SK-N-MC (cell line): ENCODE measurements at regions not wholly inside any gene's neighbourhood (a gene's known extent, or its start where the extent isn't known, plus 50 kb on each side); places are given as distances from the start of the nearest gene placed in this dataset.

Experiments
- EZH2 ChIP-seq: fragments of 200-600 bp; sonication (generic); IDR thresholded peaks from one replicate; pipeline ENCODE4 v1.6.1; 2017; ENCODE audit warnings: antibody characterized with exemption
- FOXP2 ChIP-seq: optimal IDR thresholded peaks from 2 replicates; pipeline ENCODE3; 2011; ENCODE audit warnings: mild to moderate bottlenecking, moderate library complexity; ENCODE audit not compliant: insufficient read depth; ENCODE audit errors: extremely low read length, control extremely low read depth
- POLR2AphosphoS5 ChIP-seq: IDR thresholded peaks from 2 replicates; pipeline ENCODE4 v1.6.1; 2012; ENCODE audit warnings: mild to moderate bottlenecking, low read depth, low read length, borderline replicate concordance

- no peak for TF ChIP-seq EZH2
- TF ChIP-seq POLR2AphosphoS5: no peak
- TF ChIP-seq FOXP2: no peak
Measured at GRCh38 chr7:156017916-156018700, 205.8 kb upstream of the SHH start.
